GM12878 (cell line): ENCODE measurements at regions not wholly inside any gene's neighbourhood (a gene's known extent, or its start where the extent isn't known, plus 50 kb on each side); places are given as distances from the start of the nearest gene placed in this dataset.

Experiments used
- ATAC-seq: fragments of 200-7000 bp; cut with Tn5 transposase; 3 replicates; pipeline ENCODE4 v1.9.1; 2020; ENCODE audit warnings: mild to moderate bottlenecking, moderate library complexity
- BruUV-seq: library from RNA; stranded (reverse); fragments of 400-500 nt; replicated peaks from 2 replicates; lab custom pipeline; 2021; lab: Mats Ljungman, UMichigan
- CTCF ChIA-PET: fragments of 300-600 bp; sonication (Branson Sonifier 250); formaldehyde crosslinking; extraction: SDS; loops from one replicate; lab custom pipeline; 2021; ENCODE audit warnings: inconsistent platforms; lab: Yijun Ruan, JAX
- POLR2A ChIA-PET: fragments of 350-600 bp; formaldehyde crosslinking; extraction: SDS; loops from one replicate; lab custom pipeline; 2021; ENCODE audit warnings: inconsistent platforms; lab: Charles Lee
- RAD21 ChIA-PET: fragments of 300-600 bp; sonication (Branson Sonifier 250); formaldehyde crosslinking; loops from one replicate; lab custom pipeline; 2023; ENCODE audit warnings: antibody characterized with exemption; ENCODE audit not compliant: unreplicated experiment; lab: Charles Lee
- SMC1A ChIA-PET: fragments of 300-600 bp; sonication (Branson Sonifier 250); formaldehyde crosslinking; loops from one replicate; lab custom pipeline; 2023; ENCODE audit not compliant: unreplicated experiment, uncharacterized antibody; lab: Charles Lee
- DNase-seq: peaks from one replicate; pipeline ENCODE4 v3.0.0-alpha.2; 2011; ENCODE audit warnings: low read depth, low spot score
- FAIRE-seq: peaks from 3 replicates; lab custom pipeline; 2011; peaks lifted over from hg19 to GRCh38; lab: Jason Lieb, UNC
- H2AFZ ChIP-seq: 2 replicates; pipeline ENCODE4 v1.6.0; 2011; ENCODE audit warnings: low read depth, low read length, control low read depth; ENCODE audit not compliant: control insufficient read depth
- H3K27ac ChIP-seq: 2 replicates; pipeline ENCODE4 v1.5.1; 2011; ENCODE audit warnings: control low read depth; ENCODE audit not compliant: control insufficient read depth, insufficient read depth
- H3K27me3 ChIP-seq, 2 experiments: replicated peaks in 1 of 2; 2 replicates each; pipeline versions ENCODE4 v1.6.0 to v1.6.1; 2011; ENCODE audit warnings: low read length in 1 of 2; ENCODE audit not compliant: control insufficient read depth in 2 of 2, insufficient read depth in 2 of 2
- H3K36me3 ChIP-seq, 2 experiments: 2 replicates each; pipeline ENCODE4 v1.5.1; 2011; ENCODE audit warnings: low read length in 1 of 2; ENCODE audit not compliant: control insufficient read depth in 2 of 2, insufficient read depth in 2 of 2
- H3K4me1 ChIP-seq: 2 replicates; pipeline ENCODE4 v1.6.1; 2011; ENCODE audit warnings: mild to moderate bottlenecking, low read length, moderate library complexity, mixed read lengths; ENCODE audit not compliant: control insufficient read depth, insufficient read depth
- H3K4me2 ChIP-seq: 2 replicates; pipeline ENCODE4 v1.6.0; 2011; ENCODE audit warnings: control low read depth; ENCODE audit not compliant: control insufficient read depth, insufficient read depth
- H3K4me3 ChIP-seq: fragments of 200-600 bp; sonication (generic); 2 replicates; pipeline ENCODE4 v1.5.1; 2016
- H3K79me2 ChIP-seq: 2 replicates; pipeline ENCODE4 v1.6.0; 2011; ENCODE audit warnings: low read length; ENCODE audit not compliant: control insufficient read depth, insufficient read depth
- H3K9ac ChIP-seq: 2 replicates; pipeline ENCODE4 v1.8.0; 2011; ENCODE audit warnings: low read length, control low read depth, mixed read lengths; ENCODE audit not compliant: control insufficient read depth, insufficient read depth
- H3K9me3 ChIP-seq: replicated peaks from 3 replicates; pipeline ENCODE4 v1.5.1; 2011; ENCODE audit warnings: mild to moderate bottlenecking, low read length; ENCODE audit not compliant: control insufficient read depth, insufficient read depth
- H4K20me1 ChIP-seq: 2 replicates; pipeline ENCODE4 v1.6.0; 2011; ENCODE audit not compliant: control insufficient read depth, insufficient read depth
- ASH2L ChIP-seq: fragments of 300-600, 200-600 bp; sonication (generic); IDR thresholded peaks from 2 replicates; pipeline ENCODE4 v1.6.1; 2017; ENCODE audit warnings: low read depth, mild to moderate bottlenecking, borderline replicate concordance
- E2F4 ChIP-seq: IDR thresholded peaks from 2 replicates; pipeline ENCODE4 v1.6.1; 2012; ENCODE audit warnings: low read depth, low read length, improper control_type of control experiment
- GATAD2B ChIP-seq: fragments of 450-650 bp; conservative IDR thresholded peaks from 2 replicates; pipeline ENCODE4 v1.6.1; 2017; ENCODE audit warnings: low read depth, mild to moderate bottlenecking, moderate library complexity
- IKZF1 ChIP-seq: fragments of 450-650 bp; conservative IDR thresholded peaks from 2 replicates; pipeline ENCODE4 v1.6.1; 2017; ENCODE audit warnings: antibody characterized with exemption, mild to moderate bottlenecking
- NFYB ChIP-seq: IDR thresholded peaks from 2 replicates; pipeline ENCODE4 v1.6.1; 2011; ENCODE audit warnings: low read depth, mild to moderate bottlenecking, low read length, improper control_type of control experiment, moderate library complexity; ENCODE audit not compliant: insufficient read depth
- POLR2A ChIP-seq: IDR thresholded peaks from 2 replicates; pipeline ENCODE4 v1.6.1; 2011; ENCODE audit warnings: low read depth, mild to moderate bottlenecking, low read length
- PRDM15 ChIP-seq: fragments of 450-650 bp; formaldehyde crosslinking; IDR thresholded peaks from 2 replicates; pipeline ENCODE4 v1.4.0; 2020; ENCODE audit warnings: mild to moderate bottlenecking, moderate library complexity
- SIX5 ChIP-seq: IDR thresholded peaks from 2 replicates; pipeline ENCODE4 v1.6.1; 2011; ENCODE audit warnings: mild to moderate bottlenecking, low read depth, low read length, moderate library complexity; ENCODE audit not compliant: severe bottlenecking
- TCF12 ChIP-seq: IDR thresholded peaks from 2 replicates; pipeline ENCODE4 v1.6.1; 2011; ENCODE audit warnings: low read depth, mild to moderate bottlenecking, low read length
- YY1 ChIP-seq: IDR thresholded peaks from 2 replicates; pipeline ENCODE4 v1.6.1; 2011; ENCODE audit warnings: low read depth, mild to moderate bottlenecking, low read length
- ZBTB33 ChIP-seq: fragments of 450-650 bp; IDR thresholded peaks from 2 replicates; pipeline ENCODE4 v1.6.1; 2017; ENCODE audit warnings: mild to moderate bottlenecking
- ZNF687 ChIP-seq: fragments of 450-650 bp; IDR thresholded peaks from 2 replicates; pipeline ENCODE4 v1.6.1; 2017; ENCODE audit warnings: mild to moderate bottlenecking, moderate library complexity
- WGBS: methylation state at CpG from one replicate; pipeline ENCODE4 v1.1.6; 2016; ENCODE audit warnings: low lambda C conversion rate; ENCODE audit not compliant: insufficient replicate concordance, insufficient coverage; ENCODE audit errors: missing lambda C conversion rate; 5-methylcytosine and 5-hydroxymethylcytosine counted together
- in situ Hi-C: fragments of 300-500 bp; cut with MboI; formaldehyde crosslinking; loops from 9 replicates; pipeline ENCODE4 v1.14.3; 2018; ENCODE audit warnings: mixed read lengths
- intact Hi-C: fragments of 100-400 bp; cut with micrococcal nuclease; formaldehyde crosslinking; loops from one replicate; pipeline ENCODE4 v1.14.2; 2022; ENCODE audit not compliant: unreplicated experiment
- TF ChIP-seq, protein P1 (sequence below): IDR thresholded peaks from 2 replicates; pipeline ENCODE4 v1.6.1; 2011; ENCODE audit warnings: low read depth, mild to moderate bottlenecking, low read length, moderate library complexity, borderline replicate concordance; ENCODE audit errors: extremely low read depth

GRCh38 chr2:144681389-144681788 lies 161.5 kb upstream of the ZEB2 start (continued):
- TF ChIP-seq ZNF687 (no peak), TCF12 (no peak), YY1 (no peak), IKZF1 (no peak), ZBTB33 (no peak)
- TF ChIP-seq, protein P1, sequence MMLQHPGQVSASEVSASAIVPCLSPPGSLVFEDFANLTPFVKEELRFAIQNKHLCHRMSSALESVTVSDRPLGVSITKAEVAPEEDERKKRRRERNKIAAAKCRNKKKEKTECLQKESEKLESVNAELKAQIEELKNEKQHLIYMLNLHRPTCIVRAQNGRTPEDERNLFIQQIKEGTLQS: no peak
- TF ChIP-seq, all 136 proteins: peak for 0

GRCh38 chr2:144679942-144680341 lies 160.0 kb upstream of the ZEB2 start:
- H3K9me3 ChIP-seq: no peaks in the 10 kb centered on the region
- no peaks in the 10 kb centered on the region for H4K20me1 ChIP-seq
- ATAC-seq (no peak), FAIRE-seq (no peak), DNase-seq (no peak)
- CTCF ChIA-PET: no interaction called here
- H3K27ac ChIP-seq: no peak overlapping the region
- POLR2A ChIA-PET: no interaction called here
- H3K4me2 ChIP-seq: no peak overlapping the region
- H3K9ac ChIP-seq: no peak overlapping the region
- SMC1A ChIA-PET: no interaction called here
- H3K4me3 ChIP-seq: no peak overlapping the region
- BruUV-seq: no TSS peak
- 48% methylated on average over 5 of the region's 5 CpGs for WGBS
- no peaks in the 10 kb centered on the region for H3K79me2 ChIP-seq
- H3K36me3 ChIP-seq: no peaks in the 10 kb centered on the region
- no peaks in the 10 kb centered on the region for H3K4me1 ChIP-seq
- intact Hi-C loops (no loop called here), in situ Hi-C loops (no loop called here)
- RAD21 ChIA-PET: no interaction called here
- peaks cover 0 to 2% of the 10 kb centered on the region in 2 experiments; a peak in 1 of 4 replicates for H3K27me3 ChIP-seq
- no peak overlapping the region for H2AFZ ChIP-seq
- TF ChIP-seq TCF12 (no peak), GATAD2B (no peak), ASH2L (no peak), NFYB (no peak), SIX5 (no peak), POLR2A (no peak), PRDM15 (CRISPR knock-in tag) (no peak), E2F4 (no peak)
